OCI-LY7 (cell line): ENCODE measurements at regions not wholly inside any gene's neighbourhood (a gene's known extent, or its start where the extent isn't known, plus 50 kb on each side); places are given as distances from the start of the nearest gene placed in this dataset.

ENCODE experiments used
- BruUV-seq: library from RNA; stranded (reverse); fragments of 400-500 nt; replicated peaks from 2 replicates; lab custom pipeline; 2021; lab: Mats Ljungman, UMichigan
- CTCF ChIA-PET: fragments of 300-600 bp; sonication (Branson Sonifier 250); formaldehyde crosslinking; loops from one replicate; lab custom pipeline; 2022; ENCODE audit warnings: antibody characterized with exemption; ENCODE audit not compliant: unreplicated experiment; lab: Charles Lee
- POLR2A ChIA-PET: fragments of 300-600 bp; sonication (Branson Sonifier 250); formaldehyde crosslinking; loops from one replicate; lab custom pipeline; 2022; ENCODE audit warnings: antibody characterized with exemption; lab: Charles Lee
- DNase-seq: peaks from one replicate; pipeline ENCODE4 v3.0.0-alpha.2; 2015; ENCODE audit warnings: low spot score
- H2AFZ ChIP-seq: fragments of 200-600 bp; sonication (generic), shearing (Covaris generic); 2 replicates; pipeline ENCODE4 v1.6.1; 2014; ENCODE audit warnings: mild to moderate bottlenecking, antibody characterized with exemption, low read length, moderate library complexity
- H3K27ac ChIP-seq: fragments of 200-600 bp; sonication (generic); 2 replicates; pipeline ENCODE4 v1.5.1; 2014; ENCODE audit warnings: mixed run types, low read depth, mild to moderate bottlenecking, moderate library complexity, low read length, inconsistent platforms; ENCODE audit not compliant: poor library complexity, severe bottlenecking
- H3K36me3 ChIP-seq: fragments of 200-600 bp; sonication (generic); 2 replicates; pipeline ENCODE4 v1.6.1; 2014; ENCODE audit warnings: mild to moderate bottlenecking, antibody characterized with exemption, low read length, moderate library complexity, mixed read lengths; ENCODE audit not compliant: insufficient read depth
- H3K4me1 ChIP-seq: fragments of 200-600 bp; sonication (generic); 2 replicates; pipeline ENCODE4 v1.5.1; 2014; ENCODE audit warnings: mild to moderate bottlenecking, low read length; ENCODE audit not compliant: insufficient read depth, poor library complexity, severe bottlenecking
- H3K4me2 ChIP-seq: fragments of 200-600 bp; sonication (generic); 2 replicates; pipeline ENCODE4 v1.6.1; 2014; ENCODE audit warnings: mild to moderate bottlenecking, low read length
- H3K4me3 ChIP-seq: fragments of 200-600 bp; sonication (generic); 2 replicates; pipeline ENCODE4 v1.5.1; 2014; ENCODE audit warnings: mild to moderate bottlenecking, low read depth, low read length; ENCODE audit not compliant: poor library complexity, severe bottlenecking
- H3K79me2 ChIP-seq: fragments of 200-600 bp; sonication (generic); 2 replicates; pipeline ENCODE4 v1.6.1; 2016; ENCODE audit warnings: low read depth, mild to moderate bottlenecking, low read length, moderate library complexity, mixed read lengths; ENCODE audit not compliant: insufficient read depth
- H3K9me2 ChIP-seq: fragments of 200-600 bp; sonication (generic); 2 replicates; pipeline ENCODE4 v1.6.1; 2016; ENCODE audit warnings: mild to moderate bottlenecking, low read length, mixed read lengths; ENCODE audit not compliant: insufficient read depth
- H3K9me3 ChIP-seq: fragments of 200-600 bp; sonication (generic); 2 replicates; pipeline ENCODE4 v1.6.1; 2014; ENCODE audit warnings: mild to moderate bottlenecking, mixed run types, low read length, mixed read lengths
- H4K20me1 ChIP-seq: fragments of 200-600 bp; sonication (generic); 2 replicates; pipeline ENCODE4 v1.6.1; 2014; ENCODE audit warnings: mild to moderate bottlenecking, antibody characterized with exemption, low read length, moderate library complexity, mixed read lengths; ENCODE audit not compliant: insufficient read depth
- CTCF ChIP-seq: fragments of 200-600 bp; sonication (generic); conservative IDR thresholded peaks from 2 replicates; pipeline ENCODE4 v1.5.1; 2014; ENCODE audit warnings: mild to moderate bottlenecking, antibody characterized with exemption, low read length, moderate library complexity, mixed read lengths
- EZH2phosphoT487 ChIP-seq: fragments of 200-600 bp; sonication (generic); IDR thresholded peaks from 2 replicates; pipeline ENCODE4 v1.6.1; 2018; ENCODE audit warnings: low read depth, borderline replicate concordance, mild to moderate bottlenecking, mixed run types, antibody characterized with exemption, low read length, moderate library complexity, mixed read lengths
- intact Hi-C: fragments of 100-400 bp; cut with micrococcal nuclease; formaldehyde crosslinking; loops from one replicate; pipeline ENCODE4 v1.10.0; 2022; ENCODE audit not compliant: unreplicated experiment

GRCh38 chr14:25274529-25274928 is 224.6 kb upstream of the STXBP6 start:
- Histone ChIP-seq H3K4me3 (no peak overlapping the region), H3K4me2 (no peak overlapping the region), H3K9me2 (no peaks in the 10 kb centered on the region), H3K9me3 (no peaks in the 10 kb centered on the region), H3K27ac (no peak overlapping the region), H3K36me3 (no peaks in the 10 kb centered on the region), H2AFZ (no peak overlapping the region), H4K20me1 (no peaks in the 10 kb centered on the region), H3K4me1 (no peaks in the 10 kb centered on the region), H3K79me2 (no peaks in the 10 kb centered on the region)
- no peak for DNase-seq
- no peak for TF ChIP-seq CTCF
- no peak for TF ChIP-seq EZH2phosphoT487
- intact Hi-C loops = no loop called here
- CTCF ChIA-PET = no interaction called here
- POLR2A ChIA-PET = no interaction called here
- BruUV-seq = no TSS peak

DNA sequence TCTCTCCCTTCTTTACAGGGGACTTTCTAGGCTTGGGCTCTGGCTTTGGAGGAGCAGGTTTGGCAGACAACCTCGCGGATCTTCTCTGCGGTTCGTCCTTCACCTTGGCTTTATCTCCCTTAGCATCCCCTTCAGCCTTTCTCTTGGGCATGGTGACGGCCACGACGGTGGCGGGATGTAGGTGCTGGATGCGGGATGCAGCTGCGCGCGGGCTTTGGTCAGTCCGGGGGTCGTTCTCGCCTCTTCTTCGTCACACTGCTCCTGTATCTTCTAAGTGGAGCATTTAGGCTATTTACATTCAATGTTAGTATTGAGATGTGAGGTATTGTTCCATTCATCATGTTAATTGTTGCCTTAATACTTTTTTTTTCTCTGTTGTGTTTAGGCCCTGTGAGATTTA is 217.2 kb upstream of the STXBP6 start:
- ChIA-PET CTCF (no interaction called here), POLR2A (no interaction called here)
- Histone ChIP-seq H3K4me3 (no peak overlapping the region), H3K4me1 (no peaks in the 10 kb centered on the region), H3K4me2 (no peak overlapping the region), H3K36me3 (no peaks in the 10 kb centered on the region), H3K79me2 (no peaks in the 10 kb centered on the region), H4K20me1 (no peaks in the 10 kb centered on the region), H2AFZ (no peak overlapping the region), H3K9me3 (no peaks in the 10 kb centered on the region), H3K27ac (no peak overlapping the region), H3K9me2 (no peaks in the 10 kb centered on the region)
- DNase-seq = no peak
- no TSS peak for BruUV-seq
- intact Hi-C loops = no loop called here
- TF ChIP-seq EZH2phosphoT487 (no peak), CTCF (no peak)

DNA sequence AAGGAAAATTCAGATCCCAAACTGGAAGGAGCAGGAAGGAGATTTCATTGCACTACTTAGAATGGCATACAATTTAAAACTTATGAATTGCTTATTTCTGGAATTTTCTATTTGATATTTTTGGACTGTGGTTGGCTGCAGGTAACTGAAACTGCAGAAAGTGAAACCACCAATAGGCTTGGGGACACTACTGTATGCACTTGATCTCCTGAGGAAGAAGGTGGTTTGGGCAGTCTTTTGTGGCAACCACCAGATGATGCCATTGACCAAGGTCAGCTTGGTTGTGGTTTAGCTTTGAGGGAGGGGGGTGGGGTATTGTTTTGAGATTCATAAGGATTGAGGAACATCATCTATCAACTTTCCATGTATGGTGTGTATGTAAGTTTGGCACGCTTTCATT is 209.5 kb upstream of the STXBP6 start:
- Histone ChIP-seq H3K9me3 (no peaks in the 10 kb centered on the region), H3K79me2 (no peaks in the 10 kb centered on the region), H3K4me1 (no peaks in the 10 kb centered on the region), H3K4me2 (no peak overlapping the region), H3K4me3 (no peak overlapping the region), H3K36me3 (no peaks in the 10 kb centered on the region), H3K27ac (no peak overlapping the region), H3K9me2 (no peaks in the 10 kb centered on the region), H4K20me1 (no peaks in the 10 kb centered on the region), H2AFZ (no peak overlapping the region)
- intact Hi-C loops = no loop called here
- no TSS peak for BruUV-seq
- TF ChIP-seq CTCF (no peak), EZH2phosphoT487 (no peak)
- DNase-seq = no peak
- POLR2A ChIA-PET = interaction anchor here (0.7 to 1.2 kb wide), 2 partner anchors 11 to 1063 kb away, joined by 3 read pairs; no protein-coding TSS in a partner anchor
- CTCF ChIA-PET = no interaction called here
